ENCODE measurements at regions not wholly inside any gene's neighbourhood (a gene's known extent, or its start where the extent isn't known, plus 50 kb on each side); places are given as distances from the start of the nearest gene placed in this dataset.

DNA sequence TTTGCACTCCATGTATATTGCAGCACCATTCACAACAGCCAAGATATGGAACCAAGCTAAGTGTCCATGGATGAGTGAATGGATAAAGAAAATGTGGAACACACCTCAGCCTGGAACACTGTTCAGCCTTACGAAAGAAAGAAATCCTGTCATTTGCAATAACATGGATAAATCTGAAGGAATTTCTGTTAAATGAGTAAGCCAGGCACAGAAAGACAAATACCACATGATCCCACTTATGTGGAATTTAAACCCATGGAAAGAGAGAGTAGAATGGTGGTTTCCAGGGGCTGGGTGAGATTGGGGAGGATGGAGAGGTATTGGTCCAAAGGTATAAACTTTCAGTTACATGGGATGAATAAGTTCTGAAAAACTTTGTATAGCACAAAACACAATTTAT lies 228.9 kb upstream of the CD180 start:
- TF ChIP-seq POLR2A (IDR thresholded peaks at IDR 0.05; ENCODE audit: low read depth, low read length): no peak
- TF ChIP-seq, protein P1, sequence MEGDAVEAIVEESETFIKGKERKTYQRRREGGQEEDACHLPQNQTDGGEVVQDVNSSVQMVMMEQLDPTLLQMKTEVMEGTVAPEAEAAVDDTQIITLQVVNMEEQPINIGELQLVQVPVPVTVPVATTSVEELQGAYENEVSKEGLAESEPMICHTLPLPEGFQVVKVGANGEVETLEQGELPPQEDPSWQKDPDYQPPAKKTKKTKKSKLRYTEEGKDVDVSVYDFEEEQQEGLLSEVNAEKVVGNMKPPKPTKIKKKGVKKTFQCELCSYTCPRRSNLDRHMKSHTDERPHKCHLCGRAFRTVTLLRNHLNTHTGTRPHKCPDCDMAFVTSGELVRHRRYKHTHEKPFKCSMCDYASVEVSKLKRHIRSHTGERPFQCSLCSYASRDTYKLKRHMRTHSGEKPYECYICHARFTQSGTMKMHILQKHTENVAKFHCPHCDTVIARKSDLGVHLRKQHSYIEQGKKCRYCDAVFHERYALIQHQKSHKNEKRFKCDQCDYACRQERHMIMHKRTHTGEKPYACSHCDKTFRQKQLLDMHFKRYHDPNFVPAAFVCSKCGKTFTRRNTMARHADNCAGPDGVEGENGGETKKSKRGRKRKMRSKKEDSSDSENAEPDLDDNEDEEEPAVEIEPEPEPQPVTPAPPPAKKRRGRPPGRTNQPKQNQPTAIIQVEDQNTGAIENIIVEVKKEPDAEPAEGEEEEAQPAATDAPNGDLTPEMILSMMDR (IDR thresholded peaks at IDR 0.05; ENCODE audit: extremely low read depth in 1 of 2, insufficient read depth in 1 of 2, low read depth in 1 of 2, low read length in 2 of 2): no peak
- no peak for TF ChIP-seq POLR2AphosphoS5 (IDR thresholded peaks at IDR 0.05; ENCODE audit: insufficient read depth, low read depth, low read length)
- TF ChIP-seq, protein P2, sequence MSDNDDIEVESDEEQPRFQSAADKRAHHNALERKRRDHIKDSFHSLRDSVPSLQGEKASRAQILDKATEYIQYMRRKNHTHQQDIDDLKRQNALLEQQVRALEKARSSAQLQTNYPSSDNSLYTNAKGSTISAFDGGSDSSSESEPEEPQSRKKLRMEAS (IDR thresholded peaks at IDR 0.05; ENCODE audit: insufficient read depth, insufficient read length): no peak
- TF ChIP-seq FOS (IDR thresholded peaks at IDR 0.05; ENCODE audit: borderline replicate concordance, insufficient read depth, low read length): no peak
- TF ChIP-seq EZH2 (IDR thresholded peaks at IDR 0.05; ENCODE audit: borderline replicate concordance, low read depth, low read length, severe bottlenecking): no peak

Measured in endothelial cell of umbilical vein (primary cell).